ENCODE measurements at regions not wholly inside any gene's neighbourhood (a gene's known extent, or its start where the extent isn't known, plus 50 kb on each side); places are given as distances from the start of the nearest gene placed in this dataset.

DNA sequence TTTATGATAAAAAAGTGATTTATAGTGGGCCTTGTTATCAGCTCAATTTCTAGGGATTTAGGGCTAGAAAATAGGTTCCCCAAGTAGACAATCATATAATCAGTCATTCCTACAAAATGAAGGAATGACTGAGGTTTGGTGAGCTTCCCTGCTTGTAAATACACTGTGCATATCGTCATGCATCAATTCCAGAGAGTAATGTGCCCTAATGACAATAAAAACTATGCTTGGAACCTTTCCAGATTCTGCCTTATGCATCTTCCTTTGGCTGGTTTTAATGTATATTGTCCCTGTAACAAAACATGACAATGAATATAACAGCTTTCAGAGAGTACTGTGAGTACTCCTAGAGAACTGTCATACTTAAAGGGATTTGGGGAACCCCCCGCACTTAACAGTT, 1310.9 kb downstream of the PCDH7 start:
- TF ChIP-seq POLR2A (IDR thresholded peaks at IDR 0.05; ENCODE audit: low read depth) (no peak), EP300 (IDR thresholded peaks at IDR 0.05) (no peak), POLR2AphosphoS5 (IDR thresholded peaks at IDR 0.05) (no peak)
- TF ChIP-seq, protein P1, sequence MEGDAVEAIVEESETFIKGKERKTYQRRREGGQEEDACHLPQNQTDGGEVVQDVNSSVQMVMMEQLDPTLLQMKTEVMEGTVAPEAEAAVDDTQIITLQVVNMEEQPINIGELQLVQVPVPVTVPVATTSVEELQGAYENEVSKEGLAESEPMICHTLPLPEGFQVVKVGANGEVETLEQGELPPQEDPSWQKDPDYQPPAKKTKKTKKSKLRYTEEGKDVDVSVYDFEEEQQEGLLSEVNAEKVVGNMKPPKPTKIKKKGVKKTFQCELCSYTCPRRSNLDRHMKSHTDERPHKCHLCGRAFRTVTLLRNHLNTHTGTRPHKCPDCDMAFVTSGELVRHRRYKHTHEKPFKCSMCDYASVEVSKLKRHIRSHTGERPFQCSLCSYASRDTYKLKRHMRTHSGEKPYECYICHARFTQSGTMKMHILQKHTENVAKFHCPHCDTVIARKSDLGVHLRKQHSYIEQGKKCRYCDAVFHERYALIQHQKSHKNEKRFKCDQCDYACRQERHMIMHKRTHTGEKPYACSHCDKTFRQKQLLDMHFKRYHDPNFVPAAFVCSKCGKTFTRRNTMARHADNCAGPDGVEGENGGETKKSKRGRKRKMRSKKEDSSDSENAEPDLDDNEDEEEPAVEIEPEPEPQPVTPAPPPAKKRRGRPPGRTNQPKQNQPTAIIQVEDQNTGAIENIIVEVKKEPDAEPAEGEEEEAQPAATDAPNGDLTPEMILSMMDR (IDR thresholded peaks at IDR 0.05): no peak
